Thymus (tissue), 11 donors: ENCODE measurements at regions not wholly inside any gene's neighbourhood (a gene's known extent, or its start where the extent isn't known, plus 50 kb on each side); places are given as distances from the start of the nearest gene placed in this dataset.
A peak's percentile ranks its signal among the peaks of the same experiment; 100 is the strongest.

Source experiments
- DNase-seq, 9 donors: peaks; one replicate each; pipeline ENCODE4 v3.0.0-alpha.2; 2013; ENCODE audit warnings: low spot score in 9 of 9, low read depth in 6 of 9, missing footprints in 1 of 9
- H3K27ac ChIP-seq, 2 donors: one replicate each; pipeline ENCODE4 v1.5.1; 2013; ENCODE audit warnings: control low read depth in 1 of 2, low read depth in 1 of 2, low read length in 1 of 2, mild to moderate bottlenecking in 1 of 2, moderate library complexity in 1 of 2
- H3K27me3 ChIP-seq, 2 donors: one replicate each; pipeline ENCODE4 v1.5.1; 2013; ENCODE audit warnings: low read length in 1 of 2; ENCODE audit not compliant: control insufficient read depth in 2 of 2, insufficient read depth in 1 of 2
- H3K36me3 ChIP-seq, 2 donors: one replicate each; pipeline ENCODE4 v1.5.1; 2013; ENCODE audit warnings: low read length in 1 of 2, mild to moderate bottlenecking in 1 of 2, moderate library complexity in 1 of 2; ENCODE audit not compliant: control insufficient read depth in 2 of 2, insufficient read depth in 2 of 2
- H3K4me1 ChIP-seq, 2 donors: one replicate each; pipeline ENCODE4 v1.5.1; 2013; ENCODE audit warnings: low read length in 2 of 2; ENCODE audit not compliant: control insufficient read depth in 2 of 2, insufficient read depth in 2 of 2
- H3K4me3 ChIP-seq, 2 donors: one replicate each; pipeline ENCODE4 v1.5.1; 2013; ENCODE audit warnings: low read length in 2 of 2, control low read depth in 1 of 2, mild to moderate bottlenecking in 1 of 2
- H3K9me3 ChIP-seq, 2 donors: one replicate each; pipeline ENCODE4 v1.5.1; 2013; ENCODE audit warnings: low read length in 1 of 2, mild to moderate bottlenecking in 1 of 2; ENCODE audit not compliant: control insufficient read depth in 2 of 2, insufficient read depth in 1 of 2
- WGBS: extraction: QIAGEN DNeasy Blood & Tissue Kit; methylation state at CpG from one replicate; pipeline ENCODE4 v1.1.7; 2013; 5-methylcytosine and 5-hydroxymethylcytosine counted together
- donor health status: healthy.

- no peak for DNase-seq
These were observed 492.0 kb upstream of the RUNX1 start for GRCh38 chr21:35540950-35541638.

GRCh38 chr21:35538386-35538785 is 489.3 kb upstream of the RUNX1 start:
- WGBS = 99% methylated on average over 1 of the region's 1 CpG
- H3K36me3 ChIP-seq = no peaks in the 10 kb centered on the region
- no peak overlapping the region for H3K4me3 ChIP-seq
- no peaks in the 10 kb centered on the region for H3K9me3 ChIP-seq
- no peak for DNase-seq
- peaks cover 0 to 1% of the 10 kb centered on the region in 2 donors for H3K4me1 ChIP-seq
- no peak overlapping the region for H3K27ac ChIP-seq
- no peaks in the 10 kb centered on the region for H3K27me3 ChIP-seq

More at GRCh38 chr21:35540950-35541638, 492.0 kb upstream of the RUNX1 start:
- no peaks in the 10 kb centered on the region for H3K36me3 ChIP-seq
- no peaks in the 10 kb centered on the region for H3K27me3 ChIP-seq
- H3K9me3 ChIP-seq = no peaks in the 10 kb centered on the region
- 98% methylated on average over 4 of the region's 4 CpGs for WGBS
- H3K27ac ChIP-seq = no peak overlapping the region
- no peak overlapping the region for H3K4me3 ChIP-seq
- peaks cover 0 to 3% of the 10 kb centered on the region in 2 donors for H3K4me1 ChIP-seq

GRCh38 chr21:35537604-35538003 is 488.5 kb upstream of the RUNX1 start:
- 100% methylated on average over 2 of the region's 2 CpGs for WGBS
- H3K4me3 ChIP-seq = no peak overlapping the region
- no peaks in the 10 kb centered on the region for H3K36me3 ChIP-seq
- H3K9me3 ChIP-seq = no peaks in the 10 kb centered on the region
- H3K4me1 ChIP-seq = no peaks in the 10 kb centered on the region
- H3K27ac ChIP-seq = no peak overlapping the region
- no peak for DNase-seq
- H3K27me3 ChIP-seq = no peaks in the 10 kb centered on the region

- H3K27ac ChIP-seq = no peak overlapping the region
- H3K36me3 ChIP-seq = no peaks in the 10 kb centered on the region
- WGBS = 98% methylated on average over 2 of the region's 2 CpGs
- DNase-seq = no peak
- H3K9me3 ChIP-seq = no peaks in the 10 kb centered on the region
- no peak overlapping the region for H3K4me3 ChIP-seq
- H3K27me3 ChIP-seq = no peaks in the 10 kb centered on the region
- peaks cover 5 to 9% of the 10 kb centered on the region in 2 donors for H3K4me1 ChIP-seq
These were observed 484.8 kb upstream of the RUNX1 start for GRCh38 chr21:35533893-35534292.

GRCh38 chr21:35530766-35531165 is 481.7 kb upstream of the RUNX1 start:
- H3K27me3 ChIP-seq = no peaks in the 10 kb centered on the region
- no peak overlapping the region for H3K4me3 ChIP-seq
- H3K4me1 ChIP-seq = peaks cover 10 to 24% of the 10 kb centered on the region in 2 donors
- H3K36me3 ChIP-seq = no peaks in the 10 kb centered on the region
- no peaks in the 10 kb centered on the region for H3K9me3 ChIP-seq
- WGBS = 95% methylated on average over 6 of the region's 6 CpGs
- no peak for DNase-seq
- H3K27ac ChIP-seq = no peak overlapping the region

GRCh38 chr21:35529171-35529863 is 480.2 kb upstream of the RUNX1 start:
- no peaks in the 10 kb centered on the region for H3K9me3 ChIP-seq
- peak overlapping the region; percentile 48 to 90 for H3K27ac ChIP-seq
- H3K27me3 ChIP-seq = no peaks in the 10 kb centered on the region
- peak overlapping the region; percentile 34 to 57 for H3K4me3 ChIP-seq
- no peaks in the 10 kb centered on the region for H3K36me3 ChIP-seq
- DNase-seq = peak in 8 of 9 donors; percentile 26 to 77 (median 42)
- H3K4me1 ChIP-seq = peaks cover 10 to 24% of the 10 kb centered on the region in 2 donors
- WGBS = 24% methylated on average over 7 of the region's 7 CpGs

- peaks cover 10 to 24% of the 10 kb centered on the region in 2 donors for H3K4me1 ChIP-seq
- no peaks in the 10 kb centered on the region for H3K27me3 ChIP-seq
- H3K4me3 ChIP-seq = peak overlapping the region; percentile 34 to 57
- no peaks in the 10 kb centered on the region for H3K9me3 ChIP-seq
- peak overlapping the region; percentile 48 to 90 for H3K27ac ChIP-seq
- 25% methylated on average over 18 of the region's 18 CpGs for WGBS
- no peaks in the 10 kb centered on the region for H3K36me3 ChIP-seq
- DNase-seq = peak in 6 of 9 donors; percentile 27 to 76 (median 39)
These were observed 479.3 kb upstream of the RUNX1 start for GRCh38 chr21:35528116-35529042.

GRCh38 chr21:35527358-35527757 is 478.3 kb upstream of the RUNX1 start:
- WGBS = 99% methylated on average over 1 of the region's 1 CpG
- Histone ChIP-seq H3K27ac (no peak overlapping the region), H3K4me1 (peaks cover 10 to 24% of the 10 kb centered on the region in 2 donors), H3K9me3 (no peaks in the 10 kb centered on the region), H3K36me3 (no peaks in the 10 kb centered on the region), H3K27me3 (no peaks in the 10 kb centered on the region), H3K4me3 (no peak overlapping the region)
- DNase-seq = no peak
